AG09309 (cell line): ENCODE measurements at regions not wholly inside any gene's neighbourhood (a gene's known extent, or its start where the extent isn't known, plus 50 kb on each side); places are given as distances from the start of the nearest gene placed in this dataset.
"Not testable (repeated sequence)": the region's sequence is repeated elsewhere in the genome, so short reads cannot be mapped to it uniquely, and the experiment has no call there.

Source experiments
- DNase-seq: peaks from one replicate; pipeline ENCODE4 v3.0.0-alpha.2; 2010; ENCODE audit warnings: low read depth
- H3K4me3 ChIP-seq: 2 replicates; pipeline ENCODE4 v1.5.1; 2011; ENCODE audit warnings: mild to moderate bottlenecking, low read depth, low read length, moderate library complexity; ENCODE audit not compliant: control insufficient read depth
- TF ChIP-seq, protein P1 (sequence below): IDR thresholded peaks from 2 replicates; pipeline ENCODE4 v1.5.1; 2011; ENCODE audit warnings: mild to moderate bottlenecking, low read depth, low read length, inconsistent platforms; ENCODE audit not compliant: insufficient read depth, control insufficient read depth; ENCODE audit errors: missing control alignments

DNA sequence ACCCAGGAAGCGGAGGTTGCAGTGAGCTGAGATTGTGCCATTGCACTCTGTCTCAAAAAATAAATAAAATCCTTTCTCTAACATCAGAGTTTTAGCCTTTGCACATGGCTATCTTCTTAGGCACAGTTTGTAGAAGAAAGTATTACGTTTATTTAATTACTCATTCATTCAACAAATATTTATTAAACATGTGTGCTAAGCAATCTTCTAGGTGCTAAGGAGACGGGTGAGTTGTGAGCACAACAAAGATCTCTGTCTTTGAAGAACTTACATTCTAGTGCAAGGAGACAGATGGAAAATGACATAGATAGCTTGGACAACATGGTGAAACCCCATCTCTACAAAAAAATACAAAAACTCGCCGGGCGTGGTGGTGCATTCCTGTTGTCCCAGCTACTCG is 122.3 kb upstream of the MYO10 start:
- TF ChIP-seq, protein P1, sequence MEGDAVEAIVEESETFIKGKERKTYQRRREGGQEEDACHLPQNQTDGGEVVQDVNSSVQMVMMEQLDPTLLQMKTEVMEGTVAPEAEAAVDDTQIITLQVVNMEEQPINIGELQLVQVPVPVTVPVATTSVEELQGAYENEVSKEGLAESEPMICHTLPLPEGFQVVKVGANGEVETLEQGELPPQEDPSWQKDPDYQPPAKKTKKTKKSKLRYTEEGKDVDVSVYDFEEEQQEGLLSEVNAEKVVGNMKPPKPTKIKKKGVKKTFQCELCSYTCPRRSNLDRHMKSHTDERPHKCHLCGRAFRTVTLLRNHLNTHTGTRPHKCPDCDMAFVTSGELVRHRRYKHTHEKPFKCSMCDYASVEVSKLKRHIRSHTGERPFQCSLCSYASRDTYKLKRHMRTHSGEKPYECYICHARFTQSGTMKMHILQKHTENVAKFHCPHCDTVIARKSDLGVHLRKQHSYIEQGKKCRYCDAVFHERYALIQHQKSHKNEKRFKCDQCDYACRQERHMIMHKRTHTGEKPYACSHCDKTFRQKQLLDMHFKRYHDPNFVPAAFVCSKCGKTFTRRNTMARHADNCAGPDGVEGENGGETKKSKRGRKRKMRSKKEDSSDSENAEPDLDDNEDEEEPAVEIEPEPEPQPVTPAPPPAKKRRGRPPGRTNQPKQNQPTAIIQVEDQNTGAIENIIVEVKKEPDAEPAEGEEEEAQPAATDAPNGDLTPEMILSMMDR, result no peak
- DNase-seq, result no peak

GRCh38 chr5:17061973-17062470 is 125.9 kb upstream of the MYO10 start:
- TF ChIP-seq, protein P1, result no peak
- H3K4me3 ChIP-seq, result no peak overlapping the region
- no peak for DNase-seq

More for the DNA sequence above, 122.3 kb upstream of the MYO10 start:
- no peak overlapping the region for H3K4me3 ChIP-seq

DNA sequence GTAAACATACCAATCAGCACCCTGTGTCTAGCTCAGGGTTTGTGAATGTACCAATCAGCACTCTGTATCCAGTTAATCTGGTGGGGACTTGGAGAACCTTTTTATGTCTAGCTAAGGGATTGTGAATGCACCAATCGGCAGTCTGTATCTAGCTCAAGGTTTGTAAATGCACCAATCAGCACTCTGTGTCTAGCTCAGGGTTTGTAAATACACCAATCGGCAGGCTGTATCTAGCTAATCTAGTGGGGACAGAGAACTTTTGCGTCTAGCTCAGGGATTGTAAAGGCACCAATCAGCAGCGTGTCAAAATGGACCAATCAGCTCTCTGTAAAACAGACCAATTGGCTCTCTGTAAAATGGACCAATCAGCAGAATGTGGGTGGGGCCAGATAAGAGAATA is 126.7 kb upstream of the MYO10 start:
- H3K4me3 ChIP-seq, DNase-seq: not testable (repeated sequence)

DNA sequence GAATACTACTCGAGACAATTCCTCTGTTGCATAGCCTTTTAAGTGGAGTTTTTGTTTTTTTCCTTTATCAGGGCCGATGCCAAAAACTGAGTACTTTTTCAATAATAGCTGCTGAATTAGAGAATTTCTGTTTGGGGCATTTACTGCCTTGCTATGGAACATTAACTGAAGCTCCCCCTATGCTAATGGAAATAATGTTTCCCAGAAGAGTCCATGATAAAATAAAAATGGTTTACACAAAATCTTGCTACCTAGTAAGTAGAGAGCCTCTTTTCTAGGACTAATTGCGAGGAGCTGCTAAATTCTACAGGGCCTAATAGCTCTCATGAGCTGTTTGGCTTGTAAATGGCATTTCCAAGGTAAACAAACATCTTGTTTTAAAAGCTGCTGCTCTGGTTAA is 128.2 kb upstream of the MYO10 start:
- no peak for DNase-seq
- TF ChIP-seq, protein P1, result no peak
- H3K4me3 ChIP-seq, result no peak overlapping the region

DNA sequence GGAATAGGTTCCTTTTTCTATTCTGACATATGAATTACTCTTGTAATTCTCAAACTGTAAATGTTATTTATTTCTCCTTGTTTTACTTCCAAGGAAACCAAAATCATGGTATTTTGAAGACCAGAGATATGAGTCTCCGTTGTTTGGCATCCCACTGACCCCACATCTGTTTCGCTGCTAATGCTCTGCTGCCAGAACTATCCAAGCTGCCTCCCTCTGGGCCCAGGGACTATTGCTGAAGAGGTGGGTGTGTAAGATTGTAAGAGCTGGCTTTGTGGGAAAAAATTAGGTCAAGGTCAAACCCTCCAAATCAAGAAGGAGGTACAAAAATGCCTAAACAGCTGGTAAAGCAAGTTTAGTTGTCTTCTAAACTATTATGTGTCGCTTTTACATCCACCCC is 129.4 kb upstream of the MYO10 start:
- H3K4me3 ChIP-seq, result no peak overlapping the region
- DNase-seq, result no peak
- TF ChIP-seq, protein P1, result no peak

- DNase-seq, H3K4me3 ChIP-seq: not testable (repeated sequence)
Observed at GRCh38 chr5:17066026-17066425, 129.9 kb upstream of the MYO10 start.

GRCh38 chr5:17067657-17068392 is 131.7 kb upstream of the MYO10 start:
- TF ChIP-seq, protein P1, result no peak
- no peak overlapping the region for H3K4me3 ChIP-seq
- DNase-seq, result no peak
